ENCODE measurements at regions not wholly inside any gene's neighbourhood (a gene's known extent, or its start where the extent isn't known, plus 50 kb on each side); places are given as distances from the start of the nearest gene placed in this dataset.

GRCh38 chr2:120896901-120897300 lies 161.2 kb downstream of the GLI2 start:
- H3K4me3 ChIP-seq (ENCODE audit: low read depth, low read length), result no peak overlapping the region
- TF ChIP-seq, protein P1, sequence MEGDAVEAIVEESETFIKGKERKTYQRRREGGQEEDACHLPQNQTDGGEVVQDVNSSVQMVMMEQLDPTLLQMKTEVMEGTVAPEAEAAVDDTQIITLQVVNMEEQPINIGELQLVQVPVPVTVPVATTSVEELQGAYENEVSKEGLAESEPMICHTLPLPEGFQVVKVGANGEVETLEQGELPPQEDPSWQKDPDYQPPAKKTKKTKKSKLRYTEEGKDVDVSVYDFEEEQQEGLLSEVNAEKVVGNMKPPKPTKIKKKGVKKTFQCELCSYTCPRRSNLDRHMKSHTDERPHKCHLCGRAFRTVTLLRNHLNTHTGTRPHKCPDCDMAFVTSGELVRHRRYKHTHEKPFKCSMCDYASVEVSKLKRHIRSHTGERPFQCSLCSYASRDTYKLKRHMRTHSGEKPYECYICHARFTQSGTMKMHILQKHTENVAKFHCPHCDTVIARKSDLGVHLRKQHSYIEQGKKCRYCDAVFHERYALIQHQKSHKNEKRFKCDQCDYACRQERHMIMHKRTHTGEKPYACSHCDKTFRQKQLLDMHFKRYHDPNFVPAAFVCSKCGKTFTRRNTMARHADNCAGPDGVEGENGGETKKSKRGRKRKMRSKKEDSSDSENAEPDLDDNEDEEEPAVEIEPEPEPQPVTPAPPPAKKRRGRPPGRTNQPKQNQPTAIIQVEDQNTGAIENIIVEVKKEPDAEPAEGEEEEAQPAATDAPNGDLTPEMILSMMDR (IDR thresholded peaks at IDR 0.05; ENCODE audit: insufficient read depth, low read depth, low read length, missing control alignments), result no peak
- no peak for DNase-seq (ENCODE audit: low read depth)

GRCh38 chr2:120897399-120897798 lies 161.7 kb downstream of the GLI2 start:
- TF ChIP-seq, protein P1 (IDR thresholded peaks at IDR 0.05; ENCODE audit: insufficient read depth, low read depth, low read length, missing control alignments), result no peak
- no peak for DNase-seq (ENCODE audit: low read depth)
- H3K4me3 ChIP-seq (ENCODE audit: low read depth, low read length), result no peak overlapping the region

- no peak for DNase-seq (ENCODE audit: low read depth)
- H3K4me3 ChIP-seq (ENCODE audit: low read depth, low read length), result no peak overlapping the region
- TF ChIP-seq, protein P1 (IDR thresholded peaks at IDR 0.05; ENCODE audit: insufficient read depth, low read depth, low read length, missing control alignments), result no peak
Measured at GRCh38 chr2:120898496-120898895, 162.8 kb downstream of the GLI2 start.

DNA sequence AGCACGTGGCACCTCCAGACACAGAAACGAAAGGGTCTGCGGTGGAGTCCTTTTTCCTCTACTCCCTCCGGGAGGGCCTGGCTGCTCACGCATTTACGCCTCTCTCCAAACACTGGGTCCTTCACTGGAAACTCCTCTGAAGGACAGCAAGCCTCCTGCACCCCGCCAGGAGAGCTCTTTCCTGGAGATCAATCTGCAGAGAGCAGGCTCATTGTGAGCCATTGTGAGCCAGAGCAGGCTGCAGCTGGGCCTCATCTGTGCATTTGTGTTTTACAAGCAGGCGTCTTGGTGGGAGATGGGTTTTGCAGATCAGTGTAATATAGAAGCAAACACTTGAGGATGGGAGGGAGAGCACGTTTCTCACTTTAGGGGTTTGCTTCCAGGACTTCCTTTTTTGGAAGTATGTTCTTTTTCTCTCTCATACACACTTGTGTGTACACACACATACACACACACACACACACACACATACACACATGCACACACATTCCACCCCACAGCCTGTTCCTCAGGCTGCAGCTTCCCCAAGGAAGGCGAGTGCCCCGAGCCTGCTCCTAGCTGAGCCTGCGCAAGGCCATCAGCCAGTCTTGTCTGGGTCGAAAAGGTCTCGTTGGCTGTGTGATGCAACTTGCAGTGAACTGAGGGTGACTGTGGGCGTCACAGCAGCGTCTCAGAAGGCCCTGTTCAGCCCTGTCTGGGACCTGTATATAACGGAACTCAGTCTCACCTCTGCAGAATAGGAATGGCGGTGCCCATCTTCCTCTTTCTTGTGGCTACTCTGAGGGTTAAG lies 163.5 kb downstream of the GLI2 start:
- no peak overlapping the region for H3K4me3 ChIP-seq (ENCODE audit: low read depth, low read length)
- TF ChIP-seq, protein P1 (IDR thresholded peaks at IDR 0.05; ENCODE audit: insufficient read depth, low read depth, low read length, missing control alignments), result no peak
- no peak for DNase-seq (ENCODE audit: low read depth)

GRCh38 chr2:120899771-120900170 lies 164.1 kb downstream of the GLI2 start:
- TF ChIP-seq, protein P1 (IDR thresholded peaks at IDR 0.05; ENCODE audit: insufficient read depth, low read depth, low read length, missing control alignments), result no peak
- DNase-seq (ENCODE audit: low read depth), result no peak
- H3K4me3 ChIP-seq (ENCODE audit: low read depth, low read length), result no peak overlapping the region

- no peak for DNase-seq (ENCODE audit: low read depth)
- H3K4me3 ChIP-seq (ENCODE audit: low read depth, low read length), result no peak overlapping the region
- TF ChIP-seq, protein P1 (IDR thresholded peaks at IDR 0.05; ENCODE audit: insufficient read depth, low read depth, low read length, missing control alignments), result no peak
Measured at GRCh38 chr2:120901201-120901600, 165.5 kb downstream of the GLI2 start.

GRCh38 chr2:120902592-120902991 lies 166.9 kb downstream of the GLI2 start:
- TF ChIP-seq, protein P1 (IDR thresholded peaks at IDR 0.05; ENCODE audit: insufficient read depth, low read depth, low read length, missing control alignments), result no peak
- DNase-seq (ENCODE audit: low read depth), result no peak
- H3K4me3 ChIP-seq (ENCODE audit: low read depth, low read length), result no peak overlapping the region
